Body of pancreas (tissue), 4 donors: ENCODE measurements at regions not wholly inside any gene's neighbourhood (a gene's known extent, or its start where the extent isn't known, plus 50 kb on each side); places are given as distances from the start of the nearest gene placed in this dataset.

ENCODE experiments used
- ATAC-seq: fragments of 150-250 bp; one replicate; pipeline ENCODE4 v1.9.1; 2016
- DNase-seq, 4 donors: peaks; one replicate each; pipeline ENCODE4 v3.0.0-alpha.2; 2019
- H3K27ac ChIP-seq, 4 donors: fragments of 200-600 bp; sonication (generic); 1 replicate in 3 of 4; 2 replicates in 1 of 4; pipeline versions ENCODE4 v1.5.1 to v1.6.1; 2016 to 2019; ENCODE audit warnings: mild to moderate bottlenecking in 1 of 4, mixed read lengths in 1 of 4, moderate library complexity in 1 of 4
- H3K27me3 ChIP-seq, 2 donors: fragments of 200-600 bp; sonication (generic); one replicate each; pipeline ENCODE4 v1.6.0; 2016; ENCODE audit warnings: mild to moderate bottlenecking in 1 of 2
- H3K36me3 ChIP-seq, 2 donors: fragments of 200-600 bp; sonication (generic); replicated peaks in 1 of 2; 2 replicates each; pipeline ENCODE4 v1.5.1; 2016; ENCODE audit warnings: low read depth in 2 of 2; ENCODE audit not compliant: insufficient read depth in 1 of 2
- H3K4me1 ChIP-seq: fragments of 200-600 bp; sonication (generic); one replicate; pipeline ENCODE4 v1.6.0; 2016
- H3K4me3 ChIP-seq, 2 donors: fragments of 200-600 bp; sonication (generic); 1 replicate in 1 of 2; 2 replicates in 1 of 2; pipeline ENCODE4 v1.5.1; 2016 to 2019
- H3K9me3 ChIP-seq, 3 donors: fragments of 200-600 bp; sonication (generic); 1 replicate in 2 of 3; 2 replicates in 1 of 3; pipeline ENCODE4 v1.5.1; 2016
- CTCF ChIP-seq, 7 experiments: fragments of 450-650 bp in 4 of 7; fragments of 200-600 bp in 3 of 7; sonication (generic) in 3 of 7; IDR thresholded peaks; one replicate each; pipeline ENCODE4 v1.5.1; 2016 to 2019; ENCODE audit warnings: antibody characterized with exemption in 7 of 7
- POLR2A ChIP-seq, 3 donors: fragments of 450-650 bp; IDR thresholded peaks; one replicate each; pipeline ENCODE4 v1.6.1; 2016; ENCODE audit warnings: antibody characterized with exemption in 3 of 3, mild to moderate bottlenecking in 2 of 3
- WGBS, 2 donors: methylation state at CpG; one replicate each; pipeline ENCODE4 v1.1.5; 2017; 5-methylcytosine and 5-hydroxymethylcytosine counted together
- intact Hi-C: fragments of 100-400 bp; cut with DNase I; formaldehyde crosslinking; loops from one replicate; pipeline ENCODE4 v1.15.1; 2023

- no peaks in the 10 kb centered on the region for H3K36me3 ChIP-seq
- intact Hi-C loops: no loop called here
- H3K27me3 ChIP-seq: no peaks in the 10 kb centered on the region
- ATAC-seq: no peak
- no peak for DNase-seq
- H3K4me1 ChIP-seq: no peaks in the 10 kb centered on the region
- 68% methylated on average over 14 to 18 of the region's 18 CpGs for WGBS, 2 donors
- H3K9me3 ChIP-seq: peaks cover 0 to 7% (median 0%) of the 10 kb centered on the region in 3 donors
- TF ChIP-seq POLR2A (IDR thresholded peaks at IDR 0.05) (no peak), CTCF (IDR thresholded peaks at IDR 0.05) (no peak)
- H3K4me3 ChIP-seq: no peak overlapping the region
- H3K27ac ChIP-seq: no peak overlapping the region
Observed at GRCh38 chr14:104518659-104519350, 60.8 kb upstream of the C14orf180 start.

DNA sequence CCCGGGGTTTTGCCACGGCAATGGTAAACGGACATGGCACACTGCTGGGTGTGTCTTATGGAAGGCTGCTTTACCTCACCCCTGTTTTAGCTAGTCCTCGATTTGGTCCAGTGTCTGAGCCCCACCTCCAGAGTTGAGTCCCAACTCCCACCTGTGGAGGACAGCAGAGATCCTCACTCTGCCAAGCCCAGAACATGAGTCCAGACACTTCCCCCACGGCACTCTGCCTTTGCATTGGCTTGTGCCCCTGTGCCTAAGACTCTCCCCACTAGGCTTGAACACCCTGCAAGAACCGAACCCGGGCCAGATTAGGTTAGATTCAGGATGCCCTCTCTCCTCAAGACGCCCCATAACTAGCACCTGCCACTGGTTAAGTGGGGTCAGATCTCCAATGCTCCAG, 59.8 kb upstream of the C14orf180 start:
- 48 to 64% methylated on average over 3 to 8 of the region's 8 CpGs for WGBS, 2 donors
- intact Hi-C loops: no loop called here
- H3K36me3 ChIP-seq: no peaks in the 10 kb centered on the region
- no peaks in the 10 kb centered on the region for H3K4me1 ChIP-seq
- DNase-seq: no peak
- no peak overlapping the region for H3K27ac ChIP-seq
- H3K4me3 ChIP-seq: no peak overlapping the region
- peaks cover 0 to 7% (median 0%) of the 10 kb centered on the region in 3 donors for H3K9me3 ChIP-seq
- TF ChIP-seq POLR2A (IDR thresholded peaks at IDR 0.05): no peak
- TF ChIP-seq CTCF (IDR thresholded peaks at IDR 0.05): no peak
- H3K27me3 ChIP-seq: no peaks in the 10 kb centered on the region
- ATAC-seq: no peak

GRCh38 chr14:104520620-104521410, 58.7 kb upstream of the C14orf180 start:
- no peaks in the 10 kb centered on the region for H3K4me1 ChIP-seq
- no peaks in the 10 kb centered on the region for H3K27me3 ChIP-seq
- TF ChIP-seq CTCF (IDR thresholded peaks at IDR 0.05) (no peak), POLR2A (IDR thresholded peaks at IDR 0.05) (no peak)
- no peak overlapping the region for H3K27ac ChIP-seq
- ATAC-seq (no peak), DNase-seq (no peak)
- intact Hi-C loops: no loop called here
- peaks cover 0 to 7% (median 0%) of the 10 kb centered on the region in 3 donors for H3K9me3 ChIP-seq
- 70 to 77% methylated on average over 12 to 13 of the region's 13 CpGs for WGBS, 2 donors
- H3K4me3 ChIP-seq: no peak overlapping the region
- H3K36me3 ChIP-seq: no peaks in the 10 kb centered on the region

- H3K9me3 ChIP-seq: peaks cover 0 to 7% (median 0%) of the 10 kb centered on the region in 3 donors
- DNase-seq (no peak), ATAC-seq (no peak)
- H3K27ac ChIP-seq: no peak overlapping the region
- intact Hi-C loops: no loop called here
- no peaks in the 10 kb centered on the region for H3K27me3 ChIP-seq
- H3K4me1 ChIP-seq: no peaks in the 10 kb centered on the region
- no peaks in the 10 kb centered on the region for H3K36me3 ChIP-seq
- TF ChIP-seq POLR2A (IDR thresholded peaks at IDR 0.05) (no peak), CTCF (IDR thresholded peaks at IDR 0.05) (no peak)
- H3K4me3 ChIP-seq: no peak overlapping the region
- WGBS, 2 donors: 69 to 77% methylated on average over 8 of the region's 8 CpGs
Observed at GRCh38 chr14:104521816-104522745, 57.5 kb upstream of the C14orf180 start.
